ENCODE measurements at regions not wholly inside any gene's neighbourhood (a gene's known extent, or its start where the extent isn't known, plus 50 kb on each side); places are given as distances from the start of the nearest gene placed in this dataset.
"Not testable (repeated sequence)": the region's sequence is repeated elsewhere in the genome, so short reads cannot be mapped to it uniquely, and the experiment has no call there.

DNA sequence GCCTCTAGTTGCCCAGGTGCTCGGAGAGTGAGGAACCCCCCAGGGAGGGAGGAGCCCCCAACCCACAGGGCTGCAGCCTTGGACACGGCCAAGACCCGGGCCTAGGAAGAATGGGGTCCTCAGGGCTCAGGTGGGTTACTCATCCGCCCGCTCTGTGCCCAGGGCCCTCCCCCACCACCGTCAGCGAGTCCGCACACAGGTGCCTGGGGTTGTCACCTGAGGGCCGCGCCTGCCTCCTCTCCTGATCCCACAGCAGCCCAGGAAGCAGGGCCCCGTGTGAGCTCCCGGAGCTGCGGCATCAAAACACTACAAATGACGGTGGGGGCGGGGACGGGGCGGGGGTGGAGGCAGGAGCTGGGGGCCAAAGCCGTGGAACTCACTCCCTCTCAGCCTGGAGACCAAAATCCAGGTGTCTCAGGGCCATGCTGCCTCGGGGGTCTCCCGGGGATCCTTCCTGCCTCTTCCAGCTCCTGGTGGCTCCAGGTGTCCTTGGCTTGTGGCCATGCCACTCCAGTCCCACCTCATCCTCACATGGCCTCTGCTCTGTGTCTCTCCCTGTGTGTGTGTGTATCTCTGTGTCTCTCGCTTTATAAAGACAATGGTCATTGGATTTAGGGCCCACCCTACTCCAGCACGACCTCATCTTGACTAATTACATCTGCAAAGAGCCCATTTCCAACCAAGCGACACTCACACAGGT, 172.7 kb downstream of the NPIPB11 start:
- DNase-seq, result not testable (repeated sequence)

DNA sequence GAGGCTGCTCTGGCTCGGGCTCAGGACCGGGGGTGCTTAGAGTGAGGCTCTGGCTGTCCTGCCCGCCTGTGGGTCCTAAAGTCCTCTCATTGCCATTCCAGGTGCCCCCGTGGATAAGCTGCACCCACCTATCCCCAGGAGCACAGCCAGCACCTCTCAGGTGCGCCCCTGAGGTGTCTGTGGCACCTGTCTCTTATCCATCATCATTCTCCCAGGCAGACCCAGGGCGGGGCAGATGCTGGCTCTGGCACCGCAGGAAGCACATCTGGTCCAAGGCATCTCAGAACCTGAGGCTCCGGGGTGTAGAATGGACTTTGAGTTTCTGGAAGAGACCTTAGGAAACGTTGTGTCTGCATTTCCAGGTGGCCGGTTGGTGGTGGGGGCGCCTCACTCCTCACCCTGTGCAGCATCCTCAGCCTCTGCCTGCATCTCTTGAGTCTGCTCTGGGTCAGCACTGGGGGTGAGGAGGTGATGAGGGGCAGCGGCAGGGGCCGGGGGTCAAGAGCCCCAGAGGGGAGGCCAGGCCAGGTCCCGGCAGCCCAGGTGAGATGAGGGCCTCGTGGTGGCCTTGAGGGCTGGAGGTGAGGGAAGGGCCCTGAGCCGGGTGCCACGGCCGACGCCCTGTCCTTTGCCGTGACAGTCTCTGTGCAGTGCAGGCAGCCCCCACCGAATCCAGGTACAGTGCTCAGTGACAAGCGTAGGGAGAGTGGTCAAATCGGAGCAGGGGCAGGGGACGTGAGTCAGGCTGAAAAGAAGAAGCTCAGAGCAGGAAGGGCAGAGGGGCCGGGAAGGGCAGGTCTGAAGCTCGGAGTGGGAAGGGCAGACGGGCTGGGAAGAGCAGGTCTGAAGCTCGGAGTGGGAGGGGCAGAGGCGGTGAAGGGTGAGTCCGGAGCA, 173.5 kb downstream of the NPIPB11 start:
- no peak for DNase-seq

DNA sequence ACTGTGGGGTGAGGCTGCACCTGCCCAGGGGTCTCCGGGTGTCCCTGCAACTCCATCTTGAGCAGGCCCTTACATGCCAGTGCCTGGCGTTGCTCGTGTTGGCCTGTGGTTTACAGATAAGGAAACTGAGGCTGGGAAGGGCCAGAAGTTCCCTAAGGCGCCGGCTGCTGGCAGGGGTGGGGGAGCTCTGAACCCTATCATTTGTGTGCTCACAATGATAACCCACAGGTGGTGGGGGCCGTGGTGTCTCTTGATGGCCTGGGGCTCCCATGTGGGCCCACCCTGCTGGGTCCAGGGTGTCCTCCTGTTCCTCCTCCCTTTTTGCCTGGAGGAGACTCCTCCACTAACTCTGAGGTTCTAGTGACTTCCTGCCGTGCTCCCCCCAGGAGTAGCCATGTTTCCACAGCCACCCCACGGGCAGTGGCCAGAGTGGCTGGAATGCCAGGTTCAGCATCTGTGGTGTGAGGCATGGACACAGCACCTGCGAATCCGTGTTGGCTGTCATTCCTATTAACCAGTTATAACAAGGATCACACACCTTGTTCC, 174.3 kb downstream of the NPIPB11 start:
- DNase-seq, result not testable (repeated sequence)

DNA sequence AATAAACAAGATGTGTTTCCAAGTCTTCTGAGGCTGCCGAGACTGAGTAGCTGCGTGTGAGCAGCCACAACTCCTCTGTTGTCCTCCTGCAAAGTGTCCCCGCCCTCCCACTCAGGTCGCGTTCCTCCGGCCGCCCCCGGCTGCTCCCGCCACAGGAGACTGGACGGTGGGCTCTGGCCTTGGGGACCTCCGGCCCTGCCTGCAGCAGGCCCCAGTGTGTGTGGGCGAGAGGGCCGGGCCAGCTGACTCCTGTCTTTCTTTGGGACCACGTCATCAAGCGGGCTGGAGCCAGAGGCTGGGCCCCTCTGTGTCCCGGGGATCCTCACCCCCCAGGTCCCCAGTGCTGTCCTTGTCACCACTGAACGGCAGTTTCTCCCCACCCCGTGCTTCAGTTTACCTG, 175.3 kb downstream of the NPIPB11 start:
- DNase-seq, result no peak

DNA sequence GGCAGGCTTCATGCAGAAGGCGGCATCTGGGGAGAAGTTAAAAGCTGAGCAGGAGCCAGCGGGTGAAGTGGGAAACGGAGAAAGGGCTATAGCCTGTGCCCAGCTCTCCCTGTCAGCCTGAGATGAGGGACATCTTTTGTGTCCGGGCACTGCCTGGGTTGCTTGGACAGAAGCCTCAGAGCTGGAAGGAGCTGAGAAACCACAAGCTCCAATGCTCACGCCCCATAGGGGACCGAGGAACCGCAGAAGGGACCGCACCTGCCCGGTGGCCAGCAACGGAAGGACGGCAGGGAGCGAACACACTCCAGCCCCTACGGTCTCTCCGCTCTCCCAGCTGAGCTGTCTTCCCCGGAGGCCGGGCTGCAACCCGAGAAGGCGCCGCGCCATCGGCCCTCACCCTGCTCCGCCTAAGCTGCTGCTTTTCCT, 175.8 kb downstream of the NPIPB11 start:
- no peak for DNase-seq

DNA sequence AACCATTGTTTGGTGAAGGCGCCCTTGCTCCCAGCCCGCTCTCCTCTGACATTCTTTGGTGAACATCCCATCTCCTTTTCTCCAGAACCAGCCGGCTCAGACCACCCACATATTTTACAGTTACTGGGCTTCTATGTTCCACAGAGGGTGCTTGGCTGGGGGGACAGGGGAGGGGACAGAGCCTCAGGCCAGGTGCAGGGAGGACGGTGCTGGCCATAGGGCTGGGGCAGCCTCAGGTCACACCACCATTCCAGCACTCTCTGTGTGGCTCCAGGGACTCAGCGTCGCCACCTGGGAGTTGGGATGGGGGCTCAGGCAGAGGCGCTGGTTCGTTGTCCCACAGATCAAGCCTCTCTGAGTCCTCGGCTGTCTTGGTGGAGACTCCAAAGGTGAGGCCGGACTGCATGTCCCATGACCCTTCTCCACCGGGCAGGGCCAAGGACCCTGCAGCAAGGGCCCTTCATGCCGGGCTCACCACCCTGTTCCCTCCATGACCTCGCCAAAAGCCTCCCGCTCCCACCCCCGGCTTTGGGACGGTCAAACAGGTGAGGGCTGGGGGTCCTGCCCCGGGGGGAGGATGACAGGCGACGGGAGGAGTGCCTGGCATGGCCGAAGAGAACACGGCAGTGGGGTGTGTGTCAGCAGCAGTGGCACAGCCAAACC, 176.4 kb downstream of the NPIPB11 start:
- not testable (repeated sequence) for DNase-seq

DNA sequence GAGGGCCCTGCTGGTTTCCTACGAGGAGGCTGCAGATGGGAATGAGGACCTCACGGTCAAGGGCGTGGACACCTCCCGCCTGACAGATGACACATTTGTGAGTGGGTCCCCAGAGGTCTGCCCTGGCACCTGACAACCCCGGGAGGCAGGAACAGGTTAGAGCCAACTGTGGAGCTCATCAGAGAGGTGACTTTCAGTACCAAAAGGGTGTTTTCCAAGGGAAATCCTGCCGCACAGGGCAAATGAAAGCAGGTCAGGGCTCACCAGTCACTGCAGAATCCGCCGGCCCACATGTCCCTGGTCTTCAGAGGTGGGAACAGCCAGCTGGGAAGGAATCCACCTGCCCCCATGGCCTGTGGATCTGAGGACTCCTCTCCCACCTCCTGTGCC, 176.9 kb downstream of the NPIPB11 start:
- DNase-seq, result not testable (repeated sequence)

DNA sequence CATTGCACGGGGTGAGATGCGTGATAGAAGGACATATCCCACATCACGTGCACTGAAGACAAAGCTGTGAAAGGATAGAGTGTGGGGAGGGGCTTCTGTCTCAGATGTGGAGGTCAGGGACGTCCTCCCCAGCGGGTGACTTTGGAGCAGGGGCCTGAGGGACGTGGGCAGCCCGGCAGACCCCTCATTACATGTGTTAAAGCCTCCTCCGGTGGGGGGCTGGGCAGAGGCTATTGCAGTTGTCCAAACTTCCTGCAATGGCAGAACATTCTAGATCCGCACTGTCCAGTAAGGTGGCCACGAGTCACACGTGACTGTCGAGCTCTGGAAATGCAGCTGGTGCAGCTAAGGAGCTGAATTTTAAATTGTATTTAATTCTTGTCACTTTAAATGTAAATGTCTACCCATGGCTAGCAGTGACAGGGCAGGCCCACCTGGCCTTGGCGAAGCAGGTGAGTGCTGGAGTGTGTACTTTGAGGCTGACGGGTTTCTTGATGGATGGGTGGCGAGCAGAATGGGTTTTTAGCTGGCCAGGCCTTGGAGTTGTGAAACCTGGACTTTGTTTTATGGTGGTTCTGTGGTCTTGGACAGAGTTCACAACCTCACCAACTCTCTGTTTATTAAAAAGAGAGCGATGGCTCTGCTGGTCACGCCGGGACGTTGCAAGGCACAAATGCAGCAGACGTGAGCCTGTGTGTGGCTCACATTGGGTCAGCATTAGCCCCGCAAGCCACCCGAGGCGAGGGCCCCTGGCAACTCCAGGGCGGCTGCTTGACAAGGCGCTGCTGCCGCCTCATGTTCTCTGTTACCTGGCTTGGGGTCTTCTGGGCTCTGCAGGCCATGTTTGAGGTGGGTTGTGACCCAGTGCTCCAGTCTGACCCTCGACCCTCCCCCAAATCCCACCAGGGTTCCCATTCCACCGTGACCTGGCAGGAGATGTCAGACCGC, 177.6 kb downstream of the NPIPB11 start:
- not testable (repeated sequence) for DNase-seq

DNA sequence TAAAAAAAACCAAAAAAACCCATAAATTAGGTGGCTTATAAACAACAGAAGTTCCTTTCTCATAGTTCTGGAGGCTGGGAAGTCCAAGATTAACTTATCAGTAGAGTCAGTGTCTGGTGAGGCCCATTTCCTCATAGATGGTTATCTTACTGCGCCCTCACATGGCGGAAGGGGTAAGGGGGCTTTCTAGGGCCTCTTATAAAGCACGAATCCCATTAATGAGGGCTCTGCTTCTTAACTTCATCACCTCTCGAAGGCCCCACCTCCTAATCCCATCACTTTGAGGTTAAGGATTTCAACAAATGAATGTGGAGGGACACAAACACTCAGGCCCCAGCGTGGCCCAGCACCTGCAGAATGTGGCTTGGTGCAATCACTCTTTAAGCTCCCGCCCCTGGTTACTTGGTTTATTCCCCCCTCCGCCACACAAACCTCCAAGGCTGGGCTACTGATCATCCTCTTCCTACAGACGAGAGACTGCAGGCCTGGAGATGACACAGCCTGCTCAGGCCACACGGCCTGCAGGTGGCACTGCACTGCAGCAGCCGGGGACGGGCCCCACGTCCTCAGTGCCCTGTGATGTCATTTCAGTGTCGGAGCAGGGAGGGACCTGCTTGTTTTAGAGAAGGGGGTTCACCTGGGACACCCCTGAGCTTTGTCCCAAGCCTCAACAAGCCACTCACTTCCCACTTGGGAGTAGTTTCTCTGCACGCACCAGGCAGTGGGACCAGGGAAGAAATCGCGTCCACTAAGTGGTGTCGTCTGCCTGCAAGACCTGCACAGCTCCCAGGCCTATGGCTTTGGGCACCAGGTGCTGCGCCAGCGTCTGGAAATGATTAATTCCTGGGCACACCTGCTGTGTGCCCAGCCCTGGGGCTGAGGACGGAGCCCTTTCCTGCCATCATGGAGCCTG, 178.5 kb downstream of the NPIPB11 start:
- DNase-seq, result not testable (repeated sequence)

DNA sequence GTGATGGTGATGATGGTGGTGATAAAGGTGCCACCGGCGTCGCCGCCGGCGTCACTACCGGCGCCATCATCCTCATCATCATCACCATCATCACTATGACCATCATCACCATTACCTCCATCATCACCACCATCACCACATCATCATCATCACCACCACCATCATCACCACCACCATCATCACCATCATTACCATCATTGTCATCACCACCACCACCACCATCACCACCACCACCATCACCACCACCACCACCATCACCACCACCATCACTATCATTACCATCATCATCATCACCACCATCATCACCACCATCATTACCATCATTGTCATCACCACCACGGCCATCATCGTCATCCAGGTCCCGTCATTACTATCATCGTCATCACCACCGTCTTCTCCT, 179.7 kb downstream of the NPIPB11 start:
- no peak for DNase-seq

DNA sequence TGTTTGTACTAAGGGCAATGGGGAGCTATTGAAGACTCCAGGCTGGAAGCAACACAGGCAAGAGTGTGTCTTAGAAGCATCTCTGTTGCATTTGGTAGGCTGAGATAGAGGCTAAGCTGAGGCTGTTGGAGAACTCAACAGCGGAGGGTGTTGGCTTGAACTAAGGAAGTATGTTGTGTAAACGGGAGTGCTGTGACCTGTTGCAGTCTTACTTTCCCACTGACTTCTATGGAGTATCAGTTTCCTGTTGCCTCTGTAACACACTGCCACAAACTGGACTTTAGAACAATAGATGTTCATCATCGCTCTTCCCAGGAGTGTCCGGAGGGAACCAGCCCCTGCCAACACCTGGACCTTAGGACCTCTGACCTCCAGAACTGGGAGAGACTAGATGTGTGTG, 181.8 kb downstream of the NPIPB11 start:
- not testable (repeated sequence) for DNase-seq

DNA sequence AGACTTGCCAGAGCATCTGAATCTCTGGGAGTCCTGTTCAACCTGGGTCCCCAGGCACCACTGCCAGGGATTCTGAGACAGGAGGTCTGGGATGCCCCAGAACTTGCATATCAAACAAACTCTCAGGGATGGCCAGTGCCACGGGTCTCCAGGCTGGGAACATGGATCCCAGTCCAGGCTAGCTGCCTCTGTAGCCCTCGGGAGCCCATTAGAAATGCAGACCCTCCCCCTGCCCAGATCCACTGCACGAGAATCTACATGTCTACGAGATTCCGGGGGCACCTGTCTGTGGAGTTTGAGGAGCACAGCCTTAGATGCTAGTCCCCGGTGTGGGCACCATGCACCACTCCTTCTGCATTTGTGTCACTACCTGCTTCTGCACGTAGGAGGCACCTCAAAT, 183.9 kb downstream of the NPIPB11 start:
- not testable (repeated sequence) for DNase-seq

DNA sequence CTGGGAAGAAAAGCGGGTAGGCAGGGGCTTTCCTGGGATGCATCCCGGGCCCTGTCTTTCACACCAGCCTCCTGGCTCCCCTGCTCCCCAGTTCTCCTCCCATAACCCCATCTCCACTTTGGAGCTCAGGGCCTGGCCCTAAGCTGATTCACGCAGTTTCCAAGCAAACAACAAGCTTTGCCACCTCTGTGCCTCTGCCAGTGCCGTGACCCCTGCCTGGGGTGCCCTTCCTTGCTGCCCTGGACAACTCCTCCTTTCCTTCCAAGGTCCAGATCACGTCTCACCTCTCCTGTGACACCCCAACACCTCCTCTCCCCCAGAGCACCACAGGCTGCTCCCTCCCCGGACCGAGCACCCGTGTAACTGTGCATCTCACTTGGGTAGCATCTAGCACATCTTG, 184.5 kb downstream of the NPIPB11 start:
- not testable (repeated sequence) for DNase-seq

DNA sequence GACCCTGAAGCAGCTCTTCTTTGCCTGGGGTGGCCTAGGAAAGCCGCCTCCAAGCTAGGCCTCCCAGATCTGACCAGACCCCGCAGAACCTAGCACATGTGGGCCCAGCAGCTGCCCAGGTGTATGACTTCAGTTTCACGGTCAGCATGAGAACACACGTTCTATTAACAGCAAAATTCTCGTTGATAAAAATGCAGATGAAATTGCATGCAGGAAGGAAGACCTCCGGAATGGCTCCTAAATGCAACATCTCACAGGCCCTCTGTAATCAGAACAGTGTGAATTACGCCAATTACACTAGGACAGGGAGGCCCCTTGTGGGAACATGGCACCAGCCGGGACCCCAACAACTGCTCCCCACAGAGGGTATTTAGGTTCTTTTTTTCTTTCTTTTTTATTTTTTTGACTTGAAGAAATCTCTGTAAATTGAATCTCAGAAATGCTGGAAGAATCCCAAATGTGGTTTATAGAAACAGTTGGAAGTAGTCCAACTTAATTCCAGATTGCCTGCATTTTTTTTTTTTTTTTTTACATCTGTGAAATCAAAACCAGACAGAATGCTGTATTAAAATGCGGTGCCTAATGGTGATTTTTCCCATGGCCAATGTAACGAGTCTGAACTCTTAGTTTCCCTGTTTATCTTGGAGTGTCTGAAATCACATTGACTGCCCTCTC, 185.1 kb downstream of the NPIPB11 start:
- DNase-seq, result not testable (repeated sequence)

DNA sequence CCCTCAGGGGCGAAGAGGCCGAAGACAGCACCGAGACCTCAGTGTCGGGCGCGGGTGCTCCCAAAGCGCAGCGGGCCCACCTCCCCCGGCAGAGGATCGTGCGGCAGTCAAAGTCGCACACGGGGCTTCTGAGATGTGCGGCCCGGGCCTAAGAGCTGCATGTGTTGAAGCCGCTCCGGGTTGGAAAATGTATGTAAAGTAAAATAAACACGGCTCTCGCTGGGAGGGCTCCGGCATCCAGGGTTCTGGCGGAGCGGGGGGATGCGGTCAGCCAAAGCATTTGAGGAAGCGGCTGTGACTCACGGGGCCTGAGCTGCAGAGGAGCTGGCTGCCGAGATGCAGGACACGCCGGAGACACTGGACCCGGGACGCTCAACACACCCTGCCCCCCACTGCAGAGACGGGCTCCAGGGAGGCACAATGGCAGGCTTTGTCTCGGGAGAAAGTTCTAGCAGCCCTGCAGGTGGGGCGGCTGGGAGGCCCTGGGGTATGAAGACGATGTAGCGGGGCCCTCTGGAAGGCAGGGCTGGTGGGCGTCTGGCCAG, 185.8 kb downstream of the NPIPB11 start:
- not testable (repeated sequence) for DNase-seq

DNA sequence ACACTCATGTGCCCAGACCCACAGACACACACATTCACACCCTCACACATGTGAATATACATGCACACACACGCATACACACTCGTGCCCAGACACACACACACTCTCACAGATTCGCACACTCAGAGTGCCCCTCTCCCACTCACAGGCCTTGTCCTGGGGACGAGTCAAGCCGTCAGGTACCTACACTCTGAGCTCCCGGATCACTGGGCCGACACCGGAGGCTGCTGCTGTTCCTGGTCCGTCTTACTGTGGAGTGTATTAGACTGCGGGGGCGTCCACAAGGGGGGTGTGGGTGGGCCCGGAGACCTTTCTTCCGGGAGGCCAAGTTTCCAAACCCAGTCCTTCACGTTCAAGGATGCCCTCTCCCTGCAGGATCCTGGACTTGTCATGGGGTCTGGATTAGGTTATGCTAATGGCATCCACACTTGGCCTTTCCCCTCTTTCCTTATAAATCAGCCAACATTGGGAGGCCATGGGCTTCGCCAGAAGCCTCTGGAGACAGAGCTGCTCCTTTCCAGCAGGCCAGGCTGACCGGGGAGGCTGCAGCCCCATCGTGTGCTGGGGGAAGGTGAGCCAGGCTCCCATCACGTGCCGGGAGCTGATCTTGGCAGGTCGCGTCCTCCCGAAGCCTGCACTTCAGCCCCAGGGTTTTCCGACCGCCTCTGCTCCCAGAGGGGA, 186.4 kb downstream of the NPIPB11 start:
- not testable (repeated sequence) for DNase-seq

DNA sequence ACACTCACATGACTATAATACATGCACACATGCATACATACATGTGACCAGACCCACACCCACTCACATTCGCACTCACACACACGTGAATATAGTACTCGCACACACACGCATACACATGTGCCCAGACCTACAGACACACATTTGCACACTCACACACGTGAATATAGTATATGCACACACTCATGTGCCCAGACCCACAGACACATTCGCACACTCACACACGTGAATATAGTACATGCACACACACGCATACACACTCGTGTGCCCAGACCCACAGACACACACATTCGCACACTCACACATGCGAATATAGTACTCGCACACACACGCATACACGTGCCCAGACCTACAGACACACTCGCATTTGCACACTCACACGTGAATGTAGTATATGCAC, 186.9 kb downstream of the NPIPB11 start:
- DNase-seq, result not testable (repeated sequence)

DNA sequence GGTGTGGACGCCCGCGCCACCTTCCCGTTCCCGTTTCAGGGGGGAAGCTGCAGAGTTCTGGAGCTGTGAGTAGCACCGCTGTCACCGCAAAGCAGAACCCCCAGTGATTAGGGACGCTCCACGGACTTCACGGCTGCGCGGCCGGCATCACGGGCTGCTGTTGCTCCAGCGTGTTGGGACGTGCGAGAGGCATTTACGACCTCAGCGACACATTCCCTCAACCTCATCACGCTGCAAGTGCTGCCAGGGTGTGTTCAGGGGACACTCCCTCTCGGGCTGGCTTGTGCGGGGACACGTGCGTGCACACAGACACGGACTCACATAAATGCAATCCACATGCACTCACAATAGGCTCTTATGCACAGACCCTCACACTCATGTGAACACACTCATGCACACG, 187.9 kb downstream of the NPIPB11 start:
- DNase-seq, result not testable (repeated sequence)

DNA sequence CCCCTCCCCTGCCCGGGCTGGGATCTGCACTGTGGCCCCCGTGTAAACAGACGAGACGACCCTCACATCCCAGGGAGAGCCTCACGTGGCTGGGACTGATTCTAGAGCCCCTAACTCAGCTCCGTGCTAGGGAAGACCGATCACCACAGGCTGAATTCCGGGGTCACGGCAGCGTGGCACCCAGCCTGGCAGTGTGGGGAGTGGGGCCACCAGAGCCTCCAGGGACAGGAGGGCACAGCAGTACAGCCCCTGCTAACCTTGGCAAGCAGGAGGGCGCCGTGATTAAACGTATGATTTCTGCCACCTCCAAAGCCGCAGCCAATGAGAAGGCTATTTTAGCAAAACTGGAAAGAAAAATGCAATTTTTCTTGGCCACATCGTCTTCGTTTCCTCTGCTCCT, 188.3 kb downstream of the NPIPB11 start:
- DNase-seq, result not testable (repeated sequence)

Measured in cerebellar nuclear complex (tissue), 1 donor.